ENCODE measurements at regions not wholly inside any gene's neighbourhood (a gene's known extent, or its start where the extent isn't known, plus 50 kb on each side); places are given as distances from the start of the nearest gene placed in this dataset.
"Not testable (repeated sequence)": the region's sequence is repeated elsewhere in the genome, so short reads cannot be mapped to it uniquely, and the experiment has no call there.

GRCh38 chr2:131684631-131685316, 157.1 kb downstream of the CCDC74A start:
- not testable (repeated sequence) for TF ChIP-seq ZNF592 (IDR thresholded peaks at IDR 0.05); TAF1 (IDR thresholded peaks at IDR 0.05; ENCODE audit: borderline replicate concordance, low read depth, low read length); MAX (IDR thresholded peaks at IDR 0.05; ENCODE audit: low read depth, low read length)
